HG02642 (cell line): ENCODE measurements at regions not wholly inside any gene's neighbourhood (a gene's known extent, or its start where the extent isn't known, plus 50 kb on each side); places are given as distances from the start of the nearest gene placed in this dataset.

Experiments used
- ATAC-seq: cut with Tn5 transposase; IDR thresholded peaks from one replicate; pipeline ENCODE4 v1.9.1; 2021; ENCODE audit warnings: mild to moderate bottlenecking; ENCODE audit not compliant: unreplicated experiment, poor library complexity

- ATAC-seq, result no peak
Measured at GRCh38 chr20:60587986-60588385, 629.8 kb downstream of the CDH26 start.

GRCh38 chr20:60589623-60590022 lies 631.4 kb downstream of the CDH26 start:
- no peak for ATAC-seq

DNA sequence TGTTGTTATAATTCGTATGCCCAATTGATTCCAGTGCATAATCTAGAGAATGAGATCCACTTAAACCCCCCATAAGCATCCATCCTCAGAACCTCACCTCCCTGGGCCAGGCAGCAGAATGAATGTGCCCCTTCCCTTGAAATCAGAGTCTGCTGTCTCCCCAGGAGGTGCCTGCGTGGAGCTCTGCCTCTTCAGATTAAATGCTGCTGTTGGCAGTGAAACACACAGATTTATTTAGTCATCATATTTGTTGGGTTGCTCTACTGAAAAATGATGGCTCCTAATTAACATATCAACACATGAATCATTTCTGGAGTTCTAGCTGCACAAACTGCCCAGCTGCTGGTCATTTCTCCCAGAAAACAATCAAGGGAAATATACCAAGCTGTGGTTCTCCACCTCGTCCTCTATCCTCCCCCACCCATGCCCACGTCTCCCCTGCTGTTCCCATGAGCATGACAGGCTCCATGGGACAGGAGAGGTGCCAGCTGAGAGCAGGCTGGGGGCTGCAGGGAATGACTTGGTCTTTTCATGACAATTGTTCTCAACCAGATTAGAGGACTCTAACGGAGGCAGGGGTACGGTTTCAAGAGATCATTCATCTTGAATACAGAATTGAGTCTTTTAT lies 633.1 kb downstream of the CDH26 start:
- no peak for ATAC-seq

GRCh38 chr20:60598528-60598927 lies 640.3 kb downstream of the CDH26 start:
- ATAC-seq, result no peak

GRCh38 chr20:60599381-60599780 lies 641.2 kb downstream of the CDH26 start:
- ATAC-seq, result no peak

DNA sequence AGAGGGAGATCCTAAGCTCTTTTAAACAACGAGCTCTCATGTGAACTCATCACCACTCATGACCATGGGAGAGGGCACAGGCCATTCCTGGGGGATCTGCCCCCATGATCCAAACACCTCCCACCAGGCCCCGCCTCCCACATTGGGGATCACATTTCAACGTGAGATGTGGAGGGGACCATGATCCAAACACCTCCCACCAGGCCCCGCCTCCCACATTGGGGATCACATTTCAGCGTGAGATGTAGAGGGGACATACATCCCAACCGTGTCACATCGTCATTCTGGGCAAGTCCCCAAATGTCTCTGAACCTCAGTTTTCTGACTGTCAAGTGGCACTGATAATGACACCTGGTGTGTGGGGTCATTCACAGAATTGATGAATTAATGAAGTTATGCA lies 641.8 kb downstream of the CDH26 start:
- no peak for ATAC-seq

GRCh38 chr20:60624066-60624465 lies 628.0 kb upstream of the CDH4 start:
- no peak for ATAC-seq

DNA sequence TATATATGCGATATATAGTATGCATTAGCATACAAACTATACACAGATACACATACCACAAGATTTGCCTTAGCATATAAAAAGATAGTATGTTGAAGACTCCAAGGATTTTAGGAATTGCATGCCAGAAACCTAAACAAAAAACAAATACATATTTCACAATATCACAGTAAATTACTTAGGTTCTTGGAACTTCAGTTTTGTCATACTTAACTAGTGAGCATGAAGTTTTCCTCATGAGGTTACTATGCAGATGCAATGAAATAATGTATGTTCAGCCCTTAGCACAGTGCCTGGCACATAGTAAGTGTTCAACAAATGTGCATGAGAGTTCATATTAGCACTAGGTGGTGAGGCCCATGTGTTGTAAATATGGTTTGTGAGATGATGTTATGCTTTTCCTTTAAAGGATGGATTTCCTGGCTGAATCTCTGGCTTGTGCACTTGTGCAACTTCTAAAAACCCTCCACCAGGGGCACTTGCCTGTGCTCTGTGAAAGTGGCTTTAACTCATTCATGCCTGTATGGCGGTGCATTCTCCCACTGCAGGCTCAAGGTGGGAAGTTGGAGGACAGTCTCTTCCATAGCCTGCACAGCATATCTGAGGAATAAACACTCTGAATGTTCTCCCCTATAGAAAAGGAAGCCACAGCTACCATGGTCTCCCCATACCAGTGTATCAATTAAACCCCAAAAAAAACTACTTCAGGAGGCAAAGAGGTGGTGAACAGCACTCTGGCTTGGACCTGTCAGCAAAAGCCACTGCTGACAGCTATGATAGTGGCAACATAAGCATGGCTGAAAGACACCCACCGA lies 624.1 kb upstream of the CDH4 start:
- no peak for ATAC-seq

DNA sequence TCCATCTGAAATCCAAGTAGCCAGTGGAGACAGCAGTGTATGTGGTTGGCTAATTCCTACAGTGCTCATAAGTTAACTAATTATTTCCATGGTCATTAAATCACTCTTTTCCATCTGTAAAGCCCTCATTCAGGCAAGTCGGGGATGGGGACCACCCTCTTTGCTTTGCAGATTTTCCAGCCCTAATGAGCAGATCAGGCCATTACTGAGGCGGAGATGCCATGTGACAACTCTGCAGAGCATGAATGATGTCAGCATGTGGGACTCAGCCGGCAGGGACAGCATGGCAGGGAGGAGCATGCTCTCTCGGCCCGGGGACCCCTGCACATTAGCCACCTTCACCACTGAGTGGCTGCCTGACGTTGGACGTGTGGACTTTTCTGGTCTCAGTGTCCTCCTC lies 623.3 kb upstream of the CDH4 start:
- ATAC-seq, result no peak

GRCh38 chr20:60629206-60629605 lies 622.9 kb upstream of the CDH4 start:
- ATAC-seq, result no peak

GRCh38 chr20:60630609-60631008 lies 621.5 kb upstream of the CDH4 start:
- ATAC-seq, result no peak

DNA sequence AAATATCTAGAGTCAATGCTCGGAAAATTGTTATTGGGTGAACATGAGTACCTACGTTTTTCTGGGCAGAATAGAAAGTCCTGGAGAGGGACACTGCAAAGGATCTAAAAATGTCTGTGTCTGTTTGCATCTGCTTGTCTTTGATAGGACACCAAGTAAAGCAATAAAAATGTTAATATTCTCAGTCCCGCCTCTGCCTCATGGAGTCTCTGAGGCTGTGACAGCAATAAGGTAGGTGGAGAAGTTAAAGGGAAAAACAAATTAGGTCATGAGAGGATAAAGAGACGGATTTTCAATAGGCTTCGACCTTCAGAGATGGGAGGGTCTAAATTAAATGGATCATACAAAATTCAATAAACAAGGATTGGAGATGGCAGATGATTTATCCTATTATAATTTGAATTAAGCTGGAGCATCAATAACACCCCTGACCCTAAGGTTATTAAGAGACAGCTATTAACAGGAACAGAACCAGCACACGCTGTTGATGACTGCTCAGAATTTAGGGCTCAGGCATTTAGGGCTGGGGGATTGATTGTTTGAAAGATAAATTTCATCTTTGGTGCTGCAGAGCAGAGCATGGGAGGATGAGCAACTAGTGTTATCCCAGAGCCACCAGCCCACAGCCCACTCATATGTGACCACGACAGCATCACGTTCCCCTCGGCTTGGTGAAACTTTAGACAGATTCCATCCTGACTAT lies 620.3 kb upstream of the CDH4 start:
- no peak for ATAC-seq

DNA sequence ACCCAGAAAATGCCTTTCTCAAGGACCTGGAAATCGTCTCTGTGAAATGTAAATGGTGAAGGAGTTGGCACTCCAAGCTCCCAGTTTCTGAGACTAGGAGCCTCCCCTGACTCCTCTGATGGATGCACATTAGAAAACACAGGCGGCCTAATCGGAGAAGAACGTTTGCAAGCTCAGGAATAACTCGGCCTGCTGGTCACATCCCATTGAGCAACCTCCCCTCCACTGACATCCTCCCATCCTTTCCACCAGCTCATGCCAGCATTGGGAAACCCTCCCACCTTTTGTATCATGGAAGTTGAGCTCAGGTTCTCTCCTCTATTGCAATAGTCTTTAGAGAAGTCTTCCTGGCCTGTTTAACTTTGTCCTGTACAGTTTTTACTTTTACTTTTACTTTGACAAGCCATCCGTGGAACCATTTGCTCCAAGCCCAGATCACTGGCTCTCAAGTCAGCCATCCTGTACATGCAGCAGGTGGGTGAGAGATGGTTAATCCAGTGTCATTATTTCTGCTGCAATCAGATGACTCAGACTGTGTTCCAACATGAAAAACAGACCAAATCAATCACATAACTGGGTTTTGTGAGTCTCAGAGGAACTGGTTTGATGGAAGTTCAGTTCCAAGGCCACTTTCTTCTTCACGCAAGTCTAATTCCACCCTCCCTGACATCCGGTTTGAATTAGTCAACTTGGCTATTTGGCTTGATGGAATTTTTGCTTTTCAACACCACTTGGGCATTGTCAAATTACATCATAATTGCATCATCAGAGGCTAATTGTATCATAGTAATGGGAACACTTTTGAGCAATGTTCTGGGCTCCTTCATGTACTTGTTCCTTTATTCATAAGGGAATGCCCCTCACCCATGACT lies 619.4 kb upstream of the CDH4 start:
- ATAC-seq, result no peak

- no peak for ATAC-seq
Measured at GRCh38 chr20:60634491-60635172, 617.4 kb upstream of the CDH4 start.

- ATAC-seq, result no peak
Measured at GRCh38 chr20:60636417-60636816, 615.6 kb upstream of the CDH4 start.

DNA sequence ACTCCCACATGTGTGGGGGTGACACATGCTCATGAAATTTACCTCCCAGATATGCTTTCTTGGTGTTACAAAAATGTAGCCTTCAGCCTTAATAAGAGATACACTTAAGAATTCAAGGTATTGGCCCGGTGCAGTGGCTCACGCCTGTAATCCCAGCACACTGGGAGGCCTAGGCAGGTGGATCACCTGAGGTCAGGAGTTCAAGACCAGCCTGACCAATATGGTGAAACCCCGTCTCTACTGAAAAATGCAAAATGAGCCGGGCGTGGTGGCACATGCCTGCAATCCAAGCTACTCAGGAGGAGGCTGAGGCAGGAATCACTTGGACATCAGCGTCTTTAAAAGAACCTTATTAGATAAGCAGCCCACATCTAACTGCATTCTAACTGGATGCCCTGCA lies 614.3 kb upstream of the CDH4 start:
- ATAC-seq, result no peak

DNA sequence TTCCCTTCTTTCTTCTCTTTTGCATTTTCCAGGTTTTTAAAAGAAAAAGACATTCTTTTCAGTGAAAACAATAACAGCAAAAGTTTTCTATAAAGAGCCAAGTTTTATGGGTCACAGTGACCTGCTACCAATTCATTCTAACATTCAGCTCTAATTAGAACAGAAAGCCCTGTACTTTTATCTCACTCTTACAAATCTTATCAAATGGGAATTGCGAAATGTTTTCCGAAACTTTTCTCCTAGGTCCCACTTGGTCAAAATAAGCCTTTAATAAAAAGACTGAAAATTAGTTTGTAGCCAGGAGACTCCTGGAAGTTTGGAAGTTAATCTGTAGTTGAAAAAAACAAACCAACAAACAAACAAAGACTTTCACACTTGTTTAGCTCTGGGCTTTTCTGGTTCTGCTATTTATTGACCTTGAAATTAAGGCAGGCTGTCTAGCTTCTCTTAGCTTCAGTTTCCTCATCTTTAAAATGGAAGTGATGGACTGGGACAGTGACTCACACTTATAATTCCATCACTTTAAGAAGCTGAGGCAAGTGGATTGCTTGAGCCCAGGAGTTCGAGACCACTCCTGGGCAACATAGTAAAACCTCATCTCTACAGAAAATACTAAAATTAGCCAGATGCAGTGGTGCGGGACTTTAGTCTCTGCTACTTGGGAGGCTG lies 613.5 kb upstream of the CDH4 start:
- ATAC-seq, result no peak

DNA sequence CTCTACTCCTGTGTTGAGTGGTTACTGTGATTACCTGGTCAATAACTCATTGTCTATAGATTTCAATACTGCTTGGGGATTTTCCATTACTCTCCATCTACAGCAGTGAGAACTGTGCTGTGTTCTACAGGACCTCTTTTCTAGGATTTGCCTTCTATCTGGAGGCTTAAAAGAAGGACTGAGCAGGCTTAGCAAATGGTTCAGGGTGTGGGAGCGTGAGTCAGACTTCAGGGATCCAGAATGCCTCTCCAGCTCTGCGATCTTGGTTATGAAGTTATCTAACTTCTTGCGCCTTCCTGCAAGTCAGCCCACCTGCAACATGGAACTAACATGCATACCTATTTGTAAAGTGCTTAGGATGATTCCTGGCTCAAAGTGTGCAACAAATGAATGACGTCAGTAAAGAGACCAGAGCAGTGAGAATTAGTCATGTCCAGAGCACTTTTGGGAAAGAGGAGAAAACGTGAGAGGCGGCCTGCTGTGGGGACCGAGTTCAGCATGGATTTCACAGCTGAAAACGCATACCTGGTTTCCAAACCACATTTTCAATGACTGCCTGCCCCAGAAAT lies 610.1 kb upstream of the CDH4 start:
- ATAC-seq, result no peak

GRCh38 chr20:60642541-60642940 lies 609.5 kb upstream of the CDH4 start:
- ATAC-seq, result no peak
